Left renal cortex interstitium (tissue), 4 donors: ENCODE measurements at regions not wholly inside any gene's neighbourhood (a gene's known extent, or its start where the extent isn't known, plus 50 kb on each side); places are given as distances from the start of the nearest gene placed in this dataset.
"Not testable (repeated sequence)": the region's sequence is repeated elsewhere in the genome, so short reads cannot be mapped to it uniquely, and the experiment has no call there.

Source experiments
- DNase-seq, 4 donors: peaks; one replicate each; pipeline ENCODE4 v3.0.0-alpha.2; 2013; ENCODE audit warnings: low read depth in 4 of 4, low spot score in 2 of 4, missing footprints in 1 of 4

DNA sequence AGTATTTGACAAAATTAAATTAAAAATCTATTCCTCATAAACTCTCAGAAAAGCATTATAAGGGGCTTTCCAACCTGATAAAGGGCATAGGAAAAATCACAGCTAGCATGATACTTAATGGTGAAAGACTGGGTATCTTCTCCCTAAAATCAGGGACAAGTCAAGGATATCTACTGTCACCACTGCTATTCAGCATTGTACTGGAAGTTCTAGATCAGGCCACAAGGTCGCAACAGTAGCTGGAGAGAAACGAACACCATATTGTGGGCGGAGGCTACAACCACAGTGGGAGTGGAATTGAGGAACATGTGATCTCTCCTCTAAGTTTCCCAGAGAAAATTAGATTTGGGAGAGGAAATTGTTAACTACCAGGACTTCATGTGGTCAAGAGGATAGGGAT lies 70.0 kb upstream of the NAMPT start:
- no peak for DNase-seq

GRCh38 chr7:106353944-106354343 lies 69.2 kb upstream of the NAMPT start:
- no peak for DNase-seq

DNA sequence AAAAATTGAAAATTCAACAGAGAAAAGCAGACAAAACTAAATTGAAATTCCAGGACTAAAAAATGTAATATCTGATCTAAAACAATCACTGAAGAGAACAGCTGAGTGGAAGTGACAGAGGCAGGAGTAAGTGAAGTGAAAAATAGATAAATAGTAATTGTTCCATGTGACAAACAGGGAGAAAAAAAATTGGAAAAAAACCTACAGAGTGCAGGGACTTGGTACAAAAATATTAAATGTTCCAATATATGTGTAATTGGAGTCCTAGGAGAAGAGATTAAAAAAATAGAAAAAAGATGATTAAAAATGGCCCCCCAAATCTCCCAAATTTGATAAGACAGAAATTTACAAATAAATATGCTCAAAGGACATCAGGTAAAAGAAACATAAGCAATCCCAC lies 63.4 kb upstream of the NAMPT start:
- DNase-seq = no peak

- DNase-seq = no peak
Observed at GRCh38 chr7:106347229-106347833, 62.5 kb upstream of the NAMPT start.

- no peak for DNase-seq
Observed at GRCh38 chr7:106346678-106347217, 62.0 kb upstream of the NAMPT start.

- DNase-seq = no peak
Observed at GRCh38 chr7:106346167-106346677, 61.4 kb upstream of the NAMPT start.

GRCh38 chr7:106345421-106346166 lies 60.8 kb upstream of the NAMPT start:
- no peak for DNase-seq

GRCh38 chr7:106344861-106345260 lies 60.1 kb upstream of the NAMPT start:
- DNase-seq = no peak

DNA sequence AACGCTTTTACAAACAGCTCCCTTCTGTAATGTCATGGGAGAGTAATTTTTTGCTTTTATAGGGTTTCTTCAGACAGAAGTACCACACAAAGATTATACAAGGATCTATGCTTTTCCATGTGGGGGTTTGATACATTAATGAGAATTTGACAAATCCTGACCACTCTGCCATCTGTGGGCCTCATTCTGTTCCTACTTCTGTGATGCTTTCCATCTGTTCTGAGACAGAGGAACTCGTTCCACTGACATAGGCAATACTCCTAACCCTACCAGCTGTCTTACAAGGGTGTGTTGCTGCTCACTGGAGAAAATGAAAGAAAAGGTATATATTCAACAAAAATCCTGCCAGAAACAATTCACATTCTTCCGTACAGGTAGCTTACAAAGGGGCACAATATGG lies 59.4 kb upstream of the NAMPT start:
- no peak for DNase-seq

DNA sequence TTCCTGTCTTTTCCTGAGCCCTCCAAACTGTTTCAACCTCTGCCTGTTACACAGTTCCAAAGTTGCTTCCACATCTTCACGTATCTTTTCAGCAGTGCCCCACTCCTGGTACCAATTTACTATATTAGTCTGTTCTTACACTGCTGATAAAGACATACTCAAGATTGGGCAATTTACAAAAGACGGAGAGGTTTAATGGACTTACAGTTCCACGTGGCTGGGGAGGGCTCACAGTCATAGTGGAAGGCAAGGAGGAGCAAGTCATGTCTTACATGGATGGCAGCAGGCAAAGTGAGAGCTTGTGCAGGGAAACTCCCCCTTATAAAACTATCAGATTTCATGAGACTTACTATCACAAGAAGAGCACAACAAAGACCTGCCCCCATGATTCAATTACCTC lies 57.3 kb upstream of the NAMPT start:
- DNase-seq = not testable (repeated sequence)

DNA sequence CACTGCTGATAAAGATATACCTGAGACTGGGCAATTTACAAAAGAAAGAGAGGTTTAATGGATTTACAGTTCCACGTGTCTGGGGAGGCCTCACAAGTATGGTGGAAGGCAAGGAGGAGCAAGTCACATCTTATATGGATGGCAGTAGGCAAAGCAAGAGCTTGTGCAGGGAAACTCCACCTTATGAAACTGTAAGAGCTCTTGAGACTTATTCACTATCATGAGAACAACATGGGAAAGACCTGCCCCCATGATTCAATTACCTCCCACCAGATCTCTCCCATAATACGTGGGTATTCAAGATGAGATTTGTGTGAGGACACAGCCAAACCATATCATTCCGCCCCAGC lies 55.4 kb upstream of the NAMPT start:
- not testable (repeated sequence) for DNase-seq

GRCh38 chr7:106339513-106340246 lies 54.9 kb upstream of the NAMPT start:
- DNase-seq = no peak

DNA sequence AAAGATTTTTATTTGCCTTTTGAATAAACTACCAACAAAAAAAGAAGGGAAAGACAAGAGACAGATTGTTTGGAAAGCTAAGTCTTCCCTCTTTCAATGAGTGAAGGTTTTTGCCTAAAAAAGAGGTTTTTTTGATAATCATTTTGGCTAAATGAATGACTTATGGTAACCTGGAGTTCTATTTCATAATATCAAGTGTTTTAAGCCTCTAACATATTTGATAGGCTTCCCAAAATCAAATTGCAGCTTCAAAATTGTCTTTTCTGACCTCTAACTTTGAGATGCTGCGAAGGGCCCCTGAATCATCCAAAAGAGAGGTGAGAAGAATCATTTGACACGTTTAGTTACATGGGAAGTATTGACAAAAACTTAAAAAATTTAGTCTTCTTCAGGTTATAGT lies 53.0 kb upstream of the NAMPT start:
- no peak for DNase-seq

DNA sequence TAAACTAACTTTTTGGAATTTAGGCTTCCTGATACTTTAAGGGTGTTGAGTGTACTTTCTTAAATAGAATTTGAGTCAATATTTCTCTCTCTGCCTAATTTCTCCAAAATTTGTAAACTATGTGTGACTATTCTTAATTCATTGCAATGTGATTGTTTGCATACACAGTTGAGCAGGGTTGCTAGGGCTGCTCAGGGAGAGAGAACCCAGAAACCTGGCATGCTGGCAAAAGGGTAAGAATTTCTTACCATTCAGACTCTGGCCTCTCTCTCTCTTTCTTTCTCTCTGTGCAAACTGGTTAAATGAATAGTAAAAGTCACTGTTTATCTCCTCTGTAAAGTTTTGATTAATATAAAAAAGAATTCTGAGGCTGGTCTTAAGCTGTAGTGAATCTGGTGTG lies 51.0 kb upstream of the NAMPT start:
- no peak for DNase-seq
